BLaER1 (cell line): ENCODE measurements at regions not wholly inside any gene's neighbourhood (a gene's known extent, or its start where the extent isn't known, plus 50 kb on each side); places are given as distances from the start of the nearest gene placed in this dataset.

ENCODE experiments used
- H3K27ac ChIP-seq: shearing (Covaris generic); formaldehyde crosslinking; 2 replicates; pipeline ENCODE4 v1.8.1; 2022
- H3K27me3 ChIP-seq: shearing (Covaris generic); formaldehyde crosslinking; 2 replicates; pipeline ENCODE4 v1.8.1; 2022
- H3K36me3 ChIP-seq: shearing (Covaris generic); formaldehyde crosslinking; 2 replicates; pipeline ENCODE4 v1.8.1; 2022
- H3K4me1 ChIP-seq: shearing (Covaris generic); formaldehyde crosslinking; 2 replicates; pipeline ENCODE4 v1.8.1; 2022
- H3K4me2 ChIP-seq: shearing (Covaris generic); formaldehyde crosslinking; 2 replicates; pipeline ENCODE4 v1.8.1; 2022
- H3K4me3 ChIP-seq: shearing (Covaris generic); formaldehyde crosslinking; 2 replicates; pipeline ENCODE4 v1.8.1; 2022
- H3K9ac ChIP-seq: shearing (Covaris generic); formaldehyde crosslinking; 2 replicates; pipeline ENCODE4 v1.8.1; 2022
- H3K9me3 ChIP-seq: shearing (Covaris generic); formaldehyde crosslinking; 2 replicates; pipeline ENCODE4 v1.8.1; 2022
- H4K20me1 ChIP-seq: shearing (Covaris generic); formaldehyde crosslinking; 2 replicates; pipeline ENCODE4 v1.8.1; 2022
- Cebpa-rat ChIP-seq: shearing (Covaris generic); IDR thresholded peaks from 2 replicates; pipeline ENCODE4 v1.8.1; 2022

- H3K4me3 ChIP-seq: no peak overlapping the region
- no peak overlapping the region for H3K4me2 ChIP-seq
- H4K20me1 ChIP-seq: no peaks in the 10 kb centered on the region
- H3K9me3 ChIP-seq: peaks cover 30% of the 10 kb centered on the region
- H3K27me3 ChIP-seq: no peaks in the 10 kb centered on the region
- H3K27ac ChIP-seq: no peak overlapping the region
- H3K36me3 ChIP-seq: no peaks in the 10 kb centered on the region
- no peak for TF ChIP-seq Cebpa-rat
- H3K9ac ChIP-seq: no peak overlapping the region
- H3K4me1 ChIP-seq: no peaks in the 10 kb centered on the region
Measured at GRCh38 chrX:7789200-7789599, 53.8 kb upstream of the VCX start.

- H3K27me3 ChIP-seq: no peaks in the 10 kb centered on the region
- H3K4me1 ChIP-seq: no peaks in the 10 kb centered on the region
- H4K20me1 ChIP-seq: no peaks in the 10 kb centered on the region
- no peaks in the 10 kb centered on the region for H3K36me3 ChIP-seq
- no peak overlapping the region for H3K9ac ChIP-seq
- H3K9me3 ChIP-seq: peaks cover 30% of the 10 kb centered on the region
- TF ChIP-seq Cebpa-rat: no peak
- H3K27ac ChIP-seq: no peak overlapping the region
- H3K4me3 ChIP-seq: no peak overlapping the region
- H3K4me2 ChIP-seq: no peak overlapping the region
Measured at GRCh38 chrX:7788334-7788733, 54.6 kb upstream of the VCX start.

GRCh38 chrX:7787714-7788113, 55.3 kb upstream of the VCX start:
- Histone ChIP-seq H3K4me1 (no peaks in the 10 kb centered on the region), H3K4me2 (no peak overlapping the region), H4K20me1 (no peaks in the 10 kb centered on the region), H3K27ac (no peak overlapping the region), H3K9me3 (peaks cover 30% of the 10 kb centered on the region), H3K4me3 (no peak overlapping the region), H3K36me3 (no peaks in the 10 kb centered on the region), H3K27me3 (no peaks in the 10 kb centered on the region), H3K9ac (no peak overlapping the region)
- no peak for TF ChIP-seq Cebpa-rat

GRCh38 chrX:7784580-7784979, 58.4 kb upstream of the VCX start:
- Histone ChIP-seq H3K4me1 (no peaks in the 10 kb centered on the region), H3K4me3 (no peak overlapping the region), H3K27me3 (no peaks in the 10 kb centered on the region), H4K20me1 (no peaks in the 10 kb centered on the region), H3K27ac (no peak overlapping the region), H3K36me3 (no peaks in the 10 kb centered on the region), H3K9me3 (peaks cover 28% of the 10 kb centered on the region), H3K9ac (no peak overlapping the region), H3K4me2 (no peak overlapping the region)
- TF ChIP-seq Cebpa-rat: no peak

- Histone ChIP-seq H3K9me3 (peaks cover 11% of the 10 kb centered on the region), H3K36me3 (no peaks in the 10 kb centered on the region), H3K4me2 (no peak overlapping the region), H3K27ac (no peak overlapping the region), H3K27me3 (no peaks in the 10 kb centered on the region), H3K9ac (no peak overlapping the region), H3K4me3 (no peak overlapping the region), H3K4me1 (no peaks in the 10 kb centered on the region), H4K20me1 (no peaks in the 10 kb centered on the region)
- TF ChIP-seq Cebpa-rat: no peak
Measured at GRCh38 chrX:7779644-7780043, 63.3 kb upstream of the VCX start.

- Histone ChIP-seq H4K20me1 (no peaks in the 10 kb centered on the region), H3K27me3 (no peaks in the 10 kb centered on the region), H3K4me2 (no peak overlapping the region), H3K9me3 (no peaks in the 10 kb centered on the region), H3K36me3 (no peaks in the 10 kb centered on the region), H3K4me3 (no peak overlapping the region), H3K4me1 (no peaks in the 10 kb centered on the region), H3K27ac (no peak overlapping the region), H3K9ac (no peak overlapping the region)
- TF ChIP-seq Cebpa-rat: no peak
Measured at GRCh38 chrX:7775987-7776386, 67.0 kb upstream of the VCX start.

- Histone ChIP-seq H3K9me3 (peaks cover 5% of the 10 kb centered on the region; the same call in 1 of the 2 replicates), H3K27ac (no peak overlapping the region), H3K4me2 (no peak overlapping the region), H4K20me1 (no peaks in the 10 kb centered on the region), H3K27me3 (no peaks in the 10 kb centered on the region), H3K4me1 (no peaks in the 10 kb centered on the region), H3K36me3 (no peaks in the 10 kb centered on the region), H3K9ac (no peak overlapping the region), H3K4me3 (no peak overlapping the region)
- no peak for TF ChIP-seq Cebpa-rat
Measured at GRCh38 chrX:7771788-7772438, 71.1 kb upstream of the VCX start.

- Histone ChIP-seq H3K9me3 (no peaks in the 10 kb centered on the region), H3K4me2 (no peak overlapping the region), H3K27me3 (no peaks in the 10 kb centered on the region), H4K20me1 (no peaks in the 10 kb centered on the region), H3K27ac (no peak overlapping the region), H3K36me3 (no peaks in the 10 kb centered on the region), H3K9ac (no peak overlapping the region), H3K4me3 (no peak overlapping the region), H3K4me1 (no peaks in the 10 kb centered on the region)
- TF ChIP-seq Cebpa-rat: no peak
Measured at GRCh38 chrX:7759830-7760229, 83.1 kb upstream of the VCX start.

GRCh38 chrX:7746856-7747255, 96.1 kb upstream of the VCX start:
- H4K20me1 ChIP-seq: no peaks in the 10 kb centered on the region
- H3K27me3 ChIP-seq: no peaks in the 10 kb centered on the region
- no peak for TF ChIP-seq Cebpa-rat
- no peak overlapping the region for H3K4me2 ChIP-seq
- no peak overlapping the region for H3K9ac ChIP-seq
- H3K9me3 ChIP-seq: no peaks in the 10 kb centered on the region
- H3K4me1 ChIP-seq: peaks cover 9% of the 10 kb centered on the region; the same call in 1 of the 2 replicates
- H3K4me3 ChIP-seq: no peak overlapping the region
- no peaks in the 10 kb centered on the region for H3K36me3 ChIP-seq
- H3K27ac ChIP-seq: no peak overlapping the region

- H3K9me3 ChIP-seq: no peaks in the 10 kb centered on the region
- no peak overlapping the region for H3K9ac ChIP-seq
Measured at GRCh38 chrX:7730071-7730470, 112.9 kb upstream of the VCX start.

GRCh38 chrX:7720519-7720918, 122.5 kb upstream of the VCX start:
- H3K36me3 ChIP-seq: no peaks in the 10 kb centered on the region
- H3K4me2 ChIP-seq: no peak overlapping the region
- H3K9ac ChIP-seq: no peak overlapping the region
- H3K27ac ChIP-seq: no peak overlapping the region
- no peaks in the 10 kb centered on the region for H3K27me3 ChIP-seq
- no peaks in the 10 kb centered on the region for H4K20me1 ChIP-seq
- no peaks in the 10 kb centered on the region for H3K9me3 ChIP-seq
- H3K4me3 ChIP-seq: no peak overlapping the region
- no peak for TF ChIP-seq Cebpa-rat
- H3K4me1 ChIP-seq: no peaks in the 10 kb centered on the region

More at GRCh38 chrX:7730071-7730470, 112.9 kb upstream of the VCX start:
- H3K36me3 ChIP-seq: no peaks in the 10 kb centered on the region
- H3K27ac ChIP-seq: no peak overlapping the region
- no peak overlapping the region for H3K4me3 ChIP-seq
- TF ChIP-seq Cebpa-rat: no peak
- no peaks in the 10 kb centered on the region for H3K4me1 ChIP-seq
- no peak overlapping the region for H3K4me2 ChIP-seq
- no peaks in the 10 kb centered on the region for H4K20me1 ChIP-seq
- no peaks in the 10 kb centered on the region for H3K27me3 ChIP-seq
